ENCODE measurements at regions not wholly inside any gene's neighbourhood (a gene's known extent, or its start where the extent isn't known, plus 50 kb on each side); places are given as distances from the start of the nearest gene placed in this dataset.

- no peak overlapping the region for H3K4me3 ChIP-seq (ENCODE audit: low read length)
- no peak for DNase-seq (ENCODE audit: low read depth)
- no peak for TF ChIP-seq CTCF (conservative IDR thresholded peaks at IDR 0.05; ENCODE audit: low read length)
Measured at GRCh38 chr5:175166026-175166425, 278.0 kb downstream of the DRD1 start.

- TF ChIP-seq CTCF (conservative IDR thresholded peaks at IDR 0.05; ENCODE audit: low read length): no peak
- no peak overlapping the region for H3K4me3 ChIP-seq (ENCODE audit: low read length)
- DNase-seq (ENCODE audit: low read depth): no peak
Measured at GRCh38 chr5:175163586-175164275, 280.3 kb downstream of the DRD1 start.

GRCh38 chr5:175162036-175162435 lies 281.9 kb downstream of the DRD1 start:
- no peak for DNase-seq (ENCODE audit: low read depth)
- H3K4me3 ChIP-seq (ENCODE audit: low read length): no peak overlapping the region
- no peak for TF ChIP-seq CTCF (conservative IDR thresholded peaks at IDR 0.05; ENCODE audit: low read length)

GRCh38 chr5:175159956-175160355 lies 284.0 kb downstream of the DRD1 start:
- DNase-seq (ENCODE audit: low read depth): no peak
- no peak overlapping the region for H3K4me3 ChIP-seq (ENCODE audit: low read length)
- no peak for TF ChIP-seq CTCF (conservative IDR thresholded peaks at IDR 0.05; ENCODE audit: low read length)

- no peak for DNase-seq (ENCODE audit: low read depth)
- no peak overlapping the region for H3K4me3 ChIP-seq (ENCODE audit: low read length)
Measured at GRCh38 chr5:175148636-175149172, 295.3 kb downstream of the DRD1 start.

GRCh38 chr5:175146733-175147132 lies 297.2 kb downstream of the DRD1 start:
- no peak for TF ChIP-seq CTCF (conservative IDR thresholded peaks at IDR 0.05; ENCODE audit: low read length)

More at GRCh38 chr5:175148636-175149172, 295.3 kb downstream of the DRD1 start:
- no peak for TF ChIP-seq CTCF (conservative IDR thresholded peaks at IDR 0.05; ENCODE audit: low read length)

GRCh38 chr5:175141421-175141820 lies 302.6 kb downstream of the DRD1 start:
- no peak overlapping the region for H3K4me3 ChIP-seq (ENCODE audit: low read length)
- no peak for DNase-seq (ENCODE audit: low read depth)
- TF ChIP-seq CTCF (conservative IDR thresholded peaks at IDR 0.05; ENCODE audit: low read length): no peak

More at GRCh38 chr5:175146733-175147132, 297.2 kb downstream of the DRD1 start:
- no peak for DNase-seq (ENCODE audit: low read depth)
- no peak overlapping the region for H3K4me3 ChIP-seq (ENCODE audit: low read length)
